OCI-LY7 (cell line): ENCODE measurements at regions not wholly inside any gene's neighbourhood (a gene's known extent, or its start where the extent isn't known, plus 50 kb on each side); places are given as distances from the start of the nearest gene placed in this dataset.

Experiments used
- CTCF ChIP-seq: fragments of 200-600 bp; sonication (generic); conservative IDR thresholded peaks from 2 replicates; pipeline ENCODE4 v1.5.1; 2014; ENCODE audit warnings: mild to moderate bottlenecking, antibody characterized with exemption, low read length, moderate library complexity, mixed read lengths
- EZH2phosphoT487 ChIP-seq: fragments of 200-600 bp; sonication (generic); IDR thresholded peaks from 2 replicates; pipeline ENCODE4 v1.6.1; 2018; ENCODE audit warnings: low read depth, borderline replicate concordance, mild to moderate bottlenecking, mixed run types, antibody characterized with exemption, low read length, moderate library complexity, mixed read lengths

- no peak for TF ChIP-seq CTCF
- TF ChIP-seq EZH2phosphoT487 = no peak
These were observed 118.7 kb upstream of the MYOCD start for GRCh38 chr17:12546983-12547382.
